ENCODE measurements at regions not wholly inside any gene's neighbourhood (a gene's known extent, or its start where the extent isn't known, plus 50 kb on each side); places are given as distances from the start of the nearest gene placed in this dataset.

DNA sequence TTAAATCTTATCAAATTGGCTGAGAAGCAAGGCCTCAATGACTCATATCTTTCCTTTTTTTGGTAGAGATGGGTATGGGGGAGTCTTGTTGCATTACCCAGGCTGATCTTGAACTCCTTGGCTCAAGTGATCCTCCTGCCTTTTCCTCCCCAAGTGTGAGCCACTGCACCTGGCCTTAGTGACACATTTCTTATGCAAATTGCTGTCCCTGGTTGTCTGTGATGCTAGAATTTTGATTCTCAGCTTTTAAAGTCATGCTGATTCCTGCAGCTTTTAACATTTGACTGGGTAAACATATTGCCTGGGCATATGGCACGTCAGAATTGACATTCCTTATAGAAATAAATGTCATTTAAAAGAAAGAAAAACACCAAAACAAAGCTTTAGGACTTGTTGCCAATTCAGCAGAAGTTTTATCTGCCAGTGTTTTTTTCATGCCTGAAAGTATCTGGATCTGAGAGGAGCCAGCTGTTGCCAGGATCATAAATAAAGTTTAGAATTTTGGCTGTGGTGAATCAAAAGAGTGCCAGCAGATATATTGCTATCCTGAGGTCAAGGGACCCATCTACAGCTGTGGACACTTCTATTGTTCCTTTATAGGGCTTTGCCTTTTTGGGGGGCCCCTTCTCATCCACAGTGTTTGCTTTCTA, 446.7 kb upstream of the AMELY start:
- no peak for TF ChIP-seq CTCF (IDR thresholded peaks at IDR 0.05; ENCODE audit: borderline replicate concordance, extremely low read depth, low read length, poor library complexity, severe bottlenecking)
- TF ChIP-seq EZH2 (IDR thresholded peaks at IDR 0.05; ENCODE audit: borderline replicate concordance, low read depth, low read length, severe bottlenecking) = no peak
